ENCODE measurements at regions not wholly inside any gene's neighbourhood (a gene's known extent, or its start where the extent isn't known, plus 50 kb on each side); places are given as distances from the start of the nearest gene placed in this dataset.

GRCh38 chr11:128045094-128045725, 542.1 kb downstream of the ETS1 start:
- H3K56ac ChIP-seq (ENCODE audit: extremely low read depth, insufficient read depth, low read length), result no peak overlapping the region
- no peak overlapping the region for H3K18ac ChIP-seq (ENCODE audit: low read depth, low read length)
- no peak overlapping the region for H2AK5ac ChIP-seq (ENCODE audit: low read depth, low read length)
- intact Hi-C loops (cut with micrococcal nuclease), result no loop called here
- no peak overlapping the region for H3K4me3 ChIP-seq (ENCODE audit: insufficient read depth, low read depth, low read length)
- in situ Hi-C loops (cut with MboI; ENCODE audit: low sequenced_read_pairs), result loop anchor here (25.0 kb wide), 4 partner anchors 367 to 1608 kb away; no protein-coding TSS in a partner anchor
- ATAC-seq (ENCODE audit: low read depth) (no peak), DNase-seq (peak; percentile 5)
- no peak overlapping the region for H3K4me2 ChIP-seq (ENCODE audit: low read depth, low read length)
- no peaks in the 10 kb centered on the region for H3K9me1 ChIP-seq (ENCODE audit: insufficient read depth, low read length)
- BruUV-seq (replicated peaks), result no TSS peak
- POLR2A ChIA-PET (ENCODE audit: unreplicated experiment), result no interaction called here
- H3K4ac ChIP-seq (ENCODE audit: low read depth, low read length), result no peak overlapping the region
- H3K27me3 ChIP-seq (ENCODE audit: control insufficient read depth, insufficient read depth, low read length), result no peaks in the 10 kb centered on the region
- peaks cover 2% of the 10 kb centered on the region; the same call in 1 of the 2 replicates for H3K4me1 ChIP-seq (ENCODE audit: control insufficient read depth, insufficient read depth, low read length)
- H3K14ac ChIP-seq (replicated peaks; ENCODE audit: low read depth, low read length), result no peak overlapping the region
- no peak overlapping the region for H3K23ac ChIP-seq (ENCODE audit: low read depth, low read length)
- H3K9ac ChIP-seq (ENCODE audit: low read depth, low read length), result no peak overlapping the region
- no peak overlapping the region for H3K27ac ChIP-seq (ENCODE audit: insufficient read depth, low read length)
- H3K9me3 ChIP-seq (ENCODE audit: control insufficient read depth, insufficient read depth, low read length), result no peaks in the 10 kb centered on the region
- H3K36me3 ChIP-seq (ENCODE audit: control insufficient read depth, insufficient read depth, low read length), result no peaks in the 10 kb centered on the region
- no peak overlapping the region for H2BK20ac ChIP-seq (ENCODE audit: low read depth, low read length)
- H2BK5ac ChIP-seq (ENCODE audit: low read depth, low read length, poor library complexity, severe bottlenecking), result no peak overlapping the region
- no peak overlapping the region for H2BK15ac ChIP-seq (ENCODE audit: low read depth, low read length)
- no peak overlapping the region for H2BK120ac ChIP-seq (ENCODE audit: low read depth, low read length)
- no peak for TF ChIP-seq SMC3 (IDR thresholded peaks at IDR 0.05; ENCODE audit: low read depth, low read length)
- TF ChIP-seq RAD21 (IDR thresholded peaks at IDR 0.05; ENCODE audit: low read length), result no peak
- TF ChIP-seq CHD1 (IDR thresholded peaks at IDR 0.05; ENCODE audit: low read depth, low read length), result no peak
- H2AFZ ChIP-seq (replicated peaks; ENCODE audit: low read length, poor library complexity), result no peak overlapping the region
- no peak overlapping the region for H4K5ac ChIP-seq (ENCODE audit: low read depth, low read length)
- H4K8ac ChIP-seq (ENCODE audit: low read depth in 2 of 2, low read length in 2 of 2), result no peak overlapping the region
- no peaks in the 10 kb centered on the region for H3K79me1 ChIP-seq (ENCODE audit: low read depth in 1 of 2, low read length in 2 of 2)
- dilution Hi-C loops (cut with HindIII; ENCODE audit: low sequenced_read_pairs, unreplicated experiment), result no loop called here
- H4K20me1 ChIP-seq (ENCODE audit: insufficient read depth, low read length), result no peaks in the 10 kb centered on the region
- H2AK9ac ChIP-seq (replicated peaks; ENCODE audit: low read depth, low read length, poor library complexity), result no peak overlapping the region
- H4K91ac ChIP-seq (ENCODE audit: insufficient read depth, low read depth, low read length), result no peak overlapping the region
- CTCF ChIA-PET, result interaction anchor here (1.0 to 1.7 kb wide), 2 partner anchors 112 to 113 kb away, joined by 3 to 4 read pairs; no protein-coding TSS in a partner anchor
- WGBS, 2 experiments (ENCODE audit: extremely low coverage in 2 of 2, insufficient read length in 1 of 2), result no CpG with 5 or more reads among the region's 4 CpGs
